A549 (cell line): ENCODE measurements at regions not wholly inside any gene's neighbourhood (a gene's known extent, or its start where the extent isn't known, plus 50 kb on each side); places are given as distances from the start of the nearest gene placed in this dataset.

Source experiments
- ATAC-seq, 2 experiments: fragments of 200-7000 bp in 1 of 2; fragments of >200 bp in 1 of 2; cut with Nextera tagmentation in 1 of 2; cut with Tn5 transposase in 1 of 2; 3 replicates each; pipeline versions ENCODE4 v1.8.0 to v1.9.1; 2018 to 2020; ENCODE audit warnings: mild to moderate bottlenecking in 1 of 2, moderate library complexity in 1 of 2
- CTCF ChIA-PET: fragments of 300-600 bp; sonication (Branson Sonifier 250); formaldehyde crosslinking; extraction: SDS; loops from one replicate; lab custom pipeline; 2021; ENCODE audit warnings: antibody characterized with exemption, inconsistent platforms; lab: Yijun Ruan, JAX
- POLR2A ChIA-PET: fragments of 350-600 bp; formaldehyde crosslinking; extraction: SDS; loops from one replicate; lab custom pipeline; 2021; ENCODE audit warnings: antibody characterized with exemption, inconsistent platforms; lab: Yijun Ruan, JAX
- DNase-seq, 2 experiments: peaks; one replicate each; pipeline versions ENCODE4 v3.0.0 to v3.0.0-alpha.2; 2011 to 2016; ENCODE audit warnings: low read depth in 1 of 2, low spot score in 1 of 2
- FAIRE-seq: peaks from 2 replicates; lab custom pipeline; 2011; peaks lifted over from hg19 to GRCh38; lab: Jason Lieb, UNC
- H3K27ac ChIP-seq, 2 experiments: fragments of >200 bp; sonication (Bioruptor Twin); formaldehyde crosslinking; 3 replicates each; pipeline ENCODE4 v1.5.1; 2016 to 2017
- H3K4me1 ChIP-seq: fragments of >200 bp; sonication (Bioruptor Twin); formaldehyde crosslinking; 3 replicates; pipeline ENCODE4 v1.6.1; 2016
- H3K4me2 ChIP-seq: fragments of >200 bp; sonication (Bioruptor Twin); formaldehyde crosslinking; 3 replicates; pipeline ENCODE4 v1.6.1; 2016
- H3K4me3 ChIP-seq: fragments of >200 bp; sonication (Bioruptor Twin); formaldehyde crosslinking; 3 replicates; pipeline ENCODE4 v1.5.1; 2016
- H3K9me3 ChIP-seq: fragments of >200 bp; sonication (Bioruptor Twin); formaldehyde crosslinking; 3 replicates; pipeline ENCODE4 v1.6.1; 2016
- BHLHE40 ChIP-seq: IDR thresholded peaks from 2 replicates; pipeline ENCODE4 v1.6.1; 2012; ENCODE audit warnings: low read depth, low read length, inconsistent platforms
- CBX8 ChIP-seq: fragments of 200-600 bp; sonication (generic); IDR thresholded peaks from 2 replicates; pipeline ENCODE4 v1.6.1; 2016
- CEBPB ChIP-seq, 2 experiments: fragments of >200 bp in 1 of 2; sonication (Bioruptor Twin) in 1 of 2; formaldehyde crosslinking in 1 of 2; IDR thresholded peaks; 2 replicates each; pipeline ENCODE4 v1.6.1; 2012 to 2016
- CTCF ChIP-seq: fragments of >200 bp; sonication (Bioruptor Twin); formaldehyde crosslinking; IDR thresholded peaks from 3 replicates; pipeline ENCODE4 v1.5.1; 2016
- E2F6 ChIP-seq: IDR thresholded peaks from 2 replicates; pipeline ENCODE4 v1.6.1; 2012; ENCODE audit warnings: low read depth, borderline replicate concordance
- EHF ChIP-seq: fragments of 250-450 bp; sonication (Bioruptor Pico); IDR thresholded peaks from 2 replicates; pipeline ENCODE4 v1.5.0; 2020; ENCODE audit warnings: mild to moderate bottlenecking
- HEYL ChIP-seq: fragments of 250-450 bp; sonication (Bioruptor Pico); IDR thresholded peaks from 2 replicates; pipeline ENCODE4 v1.8.0; 2021; ENCODE audit warnings: mild to moderate bottlenecking, moderate library complexity
- HOXB13 ChIP-seq: fragments of 250-450 bp; sonication (Bioruptor Pico); IDR thresholded peaks from 2 replicates; pipeline ENCODE4 v1.5.0; 2020; ENCODE audit warnings: low read depth, mild to moderate bottlenecking, moderate library complexity
- HOXB5 ChIP-seq: fragments of 250-450 bp; sonication (Bioruptor Pico); IDR thresholded peaks from 2 replicates; pipeline ENCODE4 v1.5.0; 2020; ENCODE audit warnings: mild to moderate bottlenecking, moderate library complexity
- JUN ChIP-seq, 2 experiments: fragments of >200 bp; sonication (Bioruptor Twin); formaldehyde crosslinking; IDR thresholded peaks; 2 replicates in 1 of 2; 3 replicates in 1 of 2; pipeline ENCODE4 v1.6.1; 2016 to 2017
- MAX ChIP-seq: IDR thresholded peaks from 2 replicates; pipeline ENCODE4 v1.6.1; 2012
- MYC ChIP-seq: IDR thresholded peaks from 2 replicates; pipeline ENCODE4 v1.6.1; 2012; ENCODE audit warnings: mild to moderate bottlenecking, inconsistent platforms, low read length, improper control_type of control experiment, borderline replicate concordance
- NFE2L2 ChIP-seq: fragments of 150-350 bp; conservative IDR thresholded peaks from 2 replicates; pipeline ENCODE4 v1.6.1; 2014; ENCODE audit warnings: low read length
- PBX3 ChIP-seq: IDR thresholded peaks from 2 replicates; pipeline ENCODE4 v1.6.1; 2012
- PHF8 ChIP-seq: fragments of 200-600 bp; sonication (generic); IDR thresholded peaks from 2 replicates; pipeline ENCODE4 v1.6.1; 2016; ENCODE audit warnings: low read depth, mild to moderate bottlenecking, antibody characterized with exemption, moderate library complexity, borderline replicate concordance
- POLR2A ChIP-seq: IDR thresholded peaks from 2 replicates; pipeline ENCODE4 v1.6.1; 2012; ENCODE audit warnings: mild to moderate bottlenecking, low read length
- POLR2AphosphoS2 ChIP-seq: conservative IDR thresholded peaks from 2 replicates; pipeline ENCODE4 v1.6.1; 2012; ENCODE audit warnings: low read length, improper control_type of control experiment, inconsistent platforms
- RAD21 ChIP-seq, 2 experiments: fragments of >200 bp in 1 of 2; sonication (Bioruptor Twin) in 1 of 2; formaldehyde crosslinking in 1 of 2; IDR thresholded peaks in 1 of 2; conservative IDR thresholded peaks in 1 of 2; 2 replicates in 1 of 2; 3 replicates in 1 of 2; pipeline ENCODE4 v1.6.1; 2012 to 2018; ENCODE audit warnings: inconsistent platforms in 1 of 2
- RARB ChIP-seq: fragments of 250-450 bp; sonication (Bioruptor Pico); IDR thresholded peaks from 2 replicates; pipeline ENCODE4 v1.8.0; 2021; ENCODE audit warnings: mild to moderate bottlenecking, moderate library complexity
- RCOR1 ChIP-seq: fragments of 150-350 bp; IDR thresholded peaks from 2 replicates; pipeline ENCODE4 v1.6.1; 2014; ENCODE audit warnings: antibody characterized with exemption, low read length, low read depth
- REST ChIP-seq: fragments of 200-600 bp; sonication (generic); IDR thresholded peaks from 2 replicates; pipeline ENCODE4 v1.6.1; 2016; ENCODE audit warnings: antibody characterized with exemption, mild to moderate bottlenecking, moderate library complexity
- TP53 ChIP-seq: fragments of 250-450 bp; sonication (Bioruptor Pico); IDR thresholded peaks from 2 replicates; pipeline ENCODE4 v1.5.0; 2021; ENCODE audit warnings: mild to moderate bottlenecking, moderate library complexity
- ZC3H11A ChIP-seq: fragments of 450-650 bp; IDR thresholded peaks from 2 replicates; pipeline ENCODE4 v1.6.1; 2014; ENCODE audit warnings: antibody characterized with exemption, mild to moderate bottlenecking
- ZFP36 ChIP-seq: fragments of 450-650 bp; IDR thresholded peaks from 2 replicates; pipeline ENCODE4 v1.6.1; 2014; ENCODE audit warnings: borderline replicate concordance; ENCODE audit not compliant: partially characterized antibody
- WGBS: methylation state at CpG from one replicate; pipeline ENCODE4 v1.1.6; 2017; ENCODE audit errors: missing lambda C conversion rate; 5-methylcytosine and 5-hydroxymethylcytosine counted together

GRCh38 chr1:5371270-5371669, 621.0 kb downstream of the NPHP4 start (continued):
- TF ChIP-seq REST = no peak

- Histone ChIP-seq H3K4me3 (no peak overlapping the region), H3K4me1 (no peaks in the 10 kb centered on the region), H3K4me2 (no peak overlapping the region), H3K9me3 (no peaks in the 10 kb centered on the region), H3K27ac (no peak overlapping the region)
- FAIRE-seq (no peak), ATAC-seq (no peak), DNase-seq (no peak)
- WGBS = 8% methylated on average over 3 of the region's 3 CpGs
- ChIA-PET POLR2A (no interaction called here), CTCF (interaction anchor here (0.5 kb wide), 1 partner anchor 330 kb away, joined by 3 read pairs; no protein-coding TSS in a partner anchor)
- TF ChIP-seq EHF (CRISPR knock-in tag) (no peak), NFE2L2 (no peak), MYC (no peak), ZC3H11A (no peak), MAX (no peak), HEYL (CRISPR knock-in tag) (no peak), CBX8 (no peak), CEBPB (IDR thresholded peaks at IDR 0.05) (no peak), PBX3 (no peak), JUN (IDR thresholded peaks at IDR 0.05) (no peak), BHLHE40 (no peak), HOXB5 (CRISPR knock-in tag) (no peak), RAD21 (conservative IDR thresholded peaks at IDR 0.05 in 1 of 2, IDR thresholded peaks at IDR 0.05 in 1 of 2) (no peak), POLR2A (no peak)
These were observed 621.9 kb downstream of the NPHP4 start for GRCh38 chr1:5370311-5370710.

- no peak for ATAC-seq
- FAIRE-seq = no peak
- TF ChIP-seq JUN (IDR thresholded peaks at IDR 0.05) (no peak), REST (no peak), RCOR1 (no peak), E2F6 (no peak), CTCF (no peak), ZFP36 (no peak), HOXB13 (no peak), RARB (CRISPR knock-in tag) (no peak), TP53 (CRISPR knock-in tag) (no peak), POLR2AphosphoS2 (no peak), PHF8 (no peak), NFE2L2 (no peak), EHF (CRISPR knock-in tag) (no peak)
- no peak overlapping the region for H3K4me2 ChIP-seq
- no peak overlapping the region for H3K4me3 ChIP-seq
- no peaks in the 10 kb centered on the region for H3K9me3 ChIP-seq
- ChIA-PET CTCF (no interaction called here), POLR2A (no interaction called here)
- no peak overlapping the region for H3K27ac ChIP-seq
- H3K4me1 ChIP-seq = no peaks in the 10 kb centered on the region
- 27% methylated on average over 1 of the region's 1 CpG for WGBS
- DNase-seq = no peak
These were observed 623.0 kb downstream of the NPHP4 start for GRCh38 chr1:5369223-5369622.
